ENCODE measurements at regions not wholly inside any gene's neighbourhood (a gene's known extent, or its start where the extent isn't known, plus 50 kb on each side); places are given as distances from the start of the nearest gene placed in this dataset.
A peak's percentile ranks its signal among the peaks of the same experiment; 100 is the strongest.

- Mint-ChIP-seq H3K36me3 (ENCODE audit: low read depth) (no peaks in the 10 kb centered on the region), H3K4me3 (no peak overlapping the region), H3K27me3 (ENCODE audit: low read depth, poor library complexity) (peaks cover 9% of the 10 kb centered on the region), H3K4me1 (peaks cover 7% of the 10 kb centered on the region), H3K27ac (no peak overlapping the region), H3K9me3 (peaks cover 2% of the 10 kb centered on the region)
- DNase-seq, result no peak
- no peak for TF ChIP-seq CTCF (IDR thresholded peaks at IDR 0.05)
These were observed 558.5 kb upstream of the MGMT start for GRCh38 chr10:128908499-128908898.

- Mint-ChIP-seq H3K4me1 (peaks cover 13% of the 10 kb centered on the region), H3K27me3 (ENCODE audit: low read depth, poor library complexity) (peaks cover 22% of the 10 kb centered on the region), H3K4me3 (no peak overlapping the region), H3K27ac (no peak overlapping the region), H3K9me3 (no peaks in the 10 kb centered on the region), H3K36me3 (ENCODE audit: low read depth) (no peaks in the 10 kb centered on the region)
- no peak for TF ChIP-seq CTCF (IDR thresholded peaks at IDR 0.05)
- no peak for DNase-seq
These were observed 554.3 kb upstream of the MGMT start for GRCh38 chr10:128912568-128913311.

GRCh38 chr10:128914681-128915080 is 552.4 kb upstream of the MGMT start:
- TF ChIP-seq CTCF (IDR thresholded peaks at IDR 0.05), result no peak
- Mint-ChIP-seq H3K9me3 (peaks cover 4% of the 10 kb centered on the region), H3K27ac (no peak overlapping the region), H3K4me3 (no peak overlapping the region), H3K4me1 (peaks cover 7% of the 10 kb centered on the region), H3K27me3 (ENCODE audit: low read depth, poor library complexity) (peaks cover 26% of the 10 kb centered on the region), H3K36me3 (ENCODE audit: low read depth) (no peaks in the 10 kb centered on the region)
- no peak for DNase-seq

GRCh38 chr10:128915630-128916029 is 551.4 kb upstream of the MGMT start:
- Mint-ChIP-seq H3K9me3 (peaks cover 4% of the 10 kb centered on the region), H3K4me1 (peaks cover 7% of the 10 kb centered on the region), H3K4me3 (no peak overlapping the region), H3K27ac (no peak overlapping the region), H3K36me3 (ENCODE audit: low read depth) (no peaks in the 10 kb centered on the region), H3K27me3 (ENCODE audit: low read depth, poor library complexity) (peaks cover 25% of the 10 kb centered on the region)
- no peak for TF ChIP-seq CTCF (IDR thresholded peaks at IDR 0.05)
- no peak for DNase-seq

- DNase-seq, result no peak
- H3K4me1 Mint-ChIP-seq, result peaks cover 7% of the 10 kb centered on the region
- no peaks in the 10 kb centered on the region for H3K36me3 Mint-ChIP-seq (ENCODE audit: low read depth)
- peak overlapping the region; percentile 53 for H3K27ac Mint-ChIP-seq
- TF ChIP-seq CTCF (IDR thresholded peaks at IDR 0.05), result no peak
- no peak overlapping the region for H3K4me3 Mint-ChIP-seq
- H3K9me3 Mint-ChIP-seq, result peaks cover 4% of the 10 kb centered on the region
- H3K27me3 Mint-ChIP-seq (ENCODE audit: low read depth, poor library complexity), result peaks cover 22% of the 10 kb centered on the region
These were observed 550.7 kb upstream of the MGMT start for GRCh38 chr10:128916383-128916782.

GRCh38 chr10:128921389-128922022 is 545.5 kb upstream of the MGMT start:
- H3K27me3 Mint-ChIP-seq (ENCODE audit: low read depth, poor library complexity), result peaks cover 9% of the 10 kb centered on the region
- TF ChIP-seq CTCF (IDR thresholded peaks at IDR 0.05), result no peak
- H3K4me3 Mint-ChIP-seq, result no peak overlapping the region
- H3K4me1 Mint-ChIP-seq, result peaks cover 22% of the 10 kb centered on the region
- H3K9me3 Mint-ChIP-seq, result peaks cover 4% of the 10 kb centered on the region
- no peak overlapping the region for H3K27ac Mint-ChIP-seq
- no peak for DNase-seq
- H3K36me3 Mint-ChIP-seq (ENCODE audit: low read depth), result no peaks in the 10 kb centered on the region
